Endothelial cell of umbilical vein (primary cell): ENCODE measurements at regions not wholly inside any gene's neighbourhood (a gene's known extent, or its start where the extent isn't known, plus 50 kb on each side); places are given as distances from the start of the nearest gene placed in this dataset.

Source experiments
- BruUV-seq: library from RNA; stranded (reverse); fragments of 400-500 nt; replicated peaks from 2 replicates; lab custom pipeline; 2021; lab: Mats Ljungman, UMichigan
- CTCF ChIA-PET: fragments of 300-600, 350-600 bp; sonication (Branson Sonifier 250); formaldehyde crosslinking; loops from one replicate; lab custom pipeline; 2021; ENCODE audit warnings: antibody characterized with exemption, inconsistent platforms; lab: Charles Lee
- POLR2A ChIA-PET: fragments of 300-600, 350-600 bp; sonication (Branson Sonifier 250); formaldehyde crosslinking; loops from one replicate; lab custom pipeline; 2021; ENCODE audit warnings: antibody characterized with exemption, inconsistent platforms; lab: Charles Lee
- DNase-seq: peaks from one replicate; pipeline ENCODE4 v3.0.0-alpha.2; 2011; ENCODE audit warnings: low read depth, low spot score
- FAIRE-seq: peaks from 2 replicates; lab custom pipeline; 2011; peaks lifted over from hg19 to GRCh38; lab: Jason Lieb, UNC
- H2AFZ ChIP-seq: 2 replicates; pipeline ENCODE4 v1.6.0; 2012; ENCODE audit warnings: low read depth, low read length, control low read depth, inconsistent platforms
- H3K27ac ChIP-seq: 2 replicates; pipeline ENCODE4 v1.5.1; 2011; ENCODE audit warnings: low read depth, mild to moderate bottlenecking, control low read depth, low read length, moderate library complexity; ENCODE audit not compliant: insufficient read depth
- H3K27me3 ChIP-seq, 2 experiments: 2 replicates each; pipeline versions ENCODE4 v1.6.0 to v1.6.1; 2011; ENCODE audit warnings: low read length in 2 of 2, mixed read lengths in 1 of 2; ENCODE audit not compliant: control insufficient read depth in 2 of 2, insufficient read depth in 2 of 2
- H3K36me3 ChIP-seq, 2 experiments: 2 replicates in 1 of 2; 3 replicates in 1 of 2; pipeline ENCODE4 v1.5.1; 2011; ENCODE audit warnings: low read length in 2 of 2, mild to moderate bottlenecking in 1 of 2, moderate library complexity in 1 of 2; ENCODE audit not compliant: control insufficient read depth in 2 of 2, insufficient read depth in 2 of 2; ENCODE audit errors: extremely low read depth in 1 of 2
- H3K4me1 ChIP-seq: 3 replicates; pipeline ENCODE4 v1.5.1; 2011; ENCODE audit warnings: mild to moderate bottlenecking, low read length; ENCODE audit not compliant: control insufficient read depth, insufficient read depth; ENCODE audit errors: extremely low read depth
- H3K4me2 ChIP-seq: 2 replicates; pipeline ENCODE4 v1.6.1; 2011; ENCODE audit warnings: low read length, control low read depth, mixed read lengths; ENCODE audit not compliant: insufficient read depth
- H3K4me3 ChIP-seq, 3 experiments: fragments of 200-600 bp in 1 of 3; sonication (generic), shearing (Covaris generic) in 1 of 3; replicated peaks in 1 of 3; 2 replicates each; pipeline ENCODE4 v1.5.1; 2011 to 2016; ENCODE audit warnings: control low read depth in 3 of 3, low read length in 3 of 3, mild to moderate bottlenecking in 2 of 3, inconsistent platforms in 1 of 3, low read depth in 1 of 3, moderate library complexity in 1 of 3; ENCODE audit not compliant: insufficient read depth in 1 of 3
- H3K79me2 ChIP-seq: 2 replicates; pipeline ENCODE4 v1.6.0; 2012; ENCODE audit warnings: low read length, inconsistent platforms; ENCODE audit not compliant: control insufficient read depth, insufficient read depth
- H3K9ac ChIP-seq: replicated peaks from 2 replicates; pipeline ENCODE3; 2011; ENCODE audit warnings: low read length, control low read depth; ENCODE audit not compliant: insufficient read depth; ENCODE audit errors: extremely low read depth
- H3K9me1 ChIP-seq: replicated peaks from 3 replicates; pipeline ENCODE4 v1.6.0; 2011; ENCODE audit warnings: mild to moderate bottlenecking, low read length; ENCODE audit not compliant: control insufficient read depth, insufficient read depth; ENCODE audit errors: extremely low read depth
- H3K9me3 ChIP-seq: replicated peaks from 2 replicates; pipeline ENCODE4 v1.5.1; 2012; ENCODE audit warnings: low read length, inconsistent platforms; ENCODE audit not compliant: control insufficient read depth, insufficient read depth
- H4K20me1 ChIP-seq: replicated peaks from 2 replicates; pipeline ENCODE3; 2011; ENCODE audit warnings: mild to moderate bottlenecking, low read length; ENCODE audit not compliant: control insufficient read depth, insufficient read depth; ENCODE audit errors: extremely low read depth
- EZH2 ChIP-seq: IDR thresholded peaks from 2 replicates; pipeline ENCODE4 v1.6.1; 2012; ENCODE audit warnings: borderline replicate concordance, low read depth, mild to moderate bottlenecking, moderate library complexity, low read length, inconsistent platforms; ENCODE audit not compliant: severe bottlenecking
- FOS ChIP-seq: IDR thresholded peaks from 2 replicates; pipeline ENCODE4 v1.6.1; 2011; ENCODE audit warnings: mild to moderate bottlenecking, low read length, moderate library complexity, borderline replicate concordance; ENCODE audit not compliant: insufficient read depth
- GATA2 ChIP-seq: IDR thresholded peaks from 2 replicates; pipeline ENCODE4 v1.7.0; 2011; ENCODE audit warnings: low read depth, mild to moderate bottlenecking, moderate library complexity, mixed read lengths, low read length; ENCODE audit not compliant: insufficient read length, insufficient read depth
- JUN ChIP-seq: IDR thresholded peaks from 2 replicates; pipeline ENCODE4 v1.6.1; 2011; ENCODE audit warnings: borderline replicate concordance, low read depth; ENCODE audit not compliant: insufficient read length, insufficient read depth
- MAX ChIP-seq: IDR thresholded peaks from 2 replicates; pipeline ENCODE4 v1.6.1; 2011; ENCODE audit not compliant: insufficient read depth, insufficient read length
- MYC ChIP-seq: IDR thresholded peaks from one replicate; pipeline ENCODE4 v1.6.1; 2011; ENCODE audit warnings: mild to moderate bottlenecking, low read depth, low read length
- POLR2A ChIP-seq: IDR thresholded peaks from 2 replicates; pipeline ENCODE4 v1.6.1; 2012; ENCODE audit warnings: low read depth, mild to moderate bottlenecking, control low read depth, low read length
- POLR2AphosphoS5 ChIP-seq: IDR thresholded peaks from 2 replicates; pipeline ENCODE4 v1.6.1; 2012; ENCODE audit warnings: low read depth, mild to moderate bottlenecking, control low read depth, low read length, moderate library complexity; ENCODE audit not compliant: insufficient read depth
- dilution Hi-C: fragments of 300-500 bp; cut with MboI; formaldehyde crosslinking; loops from one replicate; pipeline ENCODE4 v1.15.0; 2019; ENCODE audit warnings: low sequenced_read_pairs; ENCODE audit not compliant: extremely low pct_ligation_motif_present
- intact Hi-C: fragments of 100-400 bp; cut with micrococcal nuclease; formaldehyde crosslinking; loops from one replicate; pipeline ENCODE4 v1.10.0; 2022
- TF ChIP-seq, protein P1 (sequence below), 2 donors: IDR thresholded peaks; 1 replicate in 1 of 2; 2 replicates in 1 of 2; pipeline ENCODE4 v1.5.1; 2011; ENCODE audit warnings: low read length in 2 of 2, mild to moderate bottlenecking in 2 of 2, moderate library complexity in 2 of 2, control low read depth in 1 of 2, inconsistent platforms in 1 of 2, low read depth in 1 of 2; ENCODE audit not compliant: insufficient read depth in 1 of 2; ENCODE audit errors: extremely low read depth in 1 of 2

DNA sequence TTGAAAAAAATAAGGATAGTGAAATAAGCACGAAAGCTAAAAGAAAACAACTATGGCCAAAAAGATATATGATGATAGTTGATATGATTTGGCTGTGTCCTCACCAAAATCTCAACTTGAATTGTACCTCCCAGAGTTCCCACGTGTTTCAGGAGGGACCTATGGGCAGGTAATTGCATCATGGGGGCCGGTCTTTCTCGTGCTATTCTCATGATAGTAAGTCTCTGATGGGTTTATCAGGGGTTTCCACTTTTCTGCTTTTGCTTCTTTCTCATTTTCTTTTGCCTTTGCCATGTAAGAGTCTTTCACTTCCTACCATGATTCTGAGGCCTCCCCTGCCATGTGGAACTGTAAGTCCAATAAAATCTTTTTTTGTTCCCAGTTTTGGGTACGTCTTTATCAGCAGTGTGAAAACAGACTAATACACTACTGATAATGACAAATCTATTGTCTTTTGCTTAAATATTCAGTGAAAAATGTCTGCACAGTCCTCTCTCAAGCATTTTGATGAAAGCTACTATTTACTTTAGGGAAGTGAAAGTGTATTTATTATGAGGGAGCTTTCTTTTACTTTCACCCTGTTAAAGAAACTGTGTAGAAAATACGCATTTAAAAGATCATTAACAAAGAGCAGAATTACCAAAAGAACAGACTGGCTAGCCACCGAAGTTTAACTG lies 389.1 kb downstream of the HTR1B start:
- H3K79me2 ChIP-seq: no peaks in the 10 kb centered on the region

More for the DNA sequence above, 389.1 kb downstream of the HTR1B start:
- no peak overlapping the region for H3K27ac ChIP-seq
- no peak overlapping the region for H2AFZ ChIP-seq
- intact Hi-C loops: no loop called here
- no peak overlapping the region for H3K4me2 ChIP-seq
- DNase-seq: no peak
- no TSS peak for BruUV-seq
- H3K9me1 ChIP-seq: no peaks in the 10 kb centered on the region
- dilution Hi-C loops: no loop called here
- no peak overlapping the region for H3K4me3 ChIP-seq
- H3K4me1 ChIP-seq: no peaks in the 10 kb centered on the region
- TF ChIP-seq FOS: no peak
- TF ChIP-seq GATA2: no peak
- no peak for TF ChIP-seq POLR2A
- TF ChIP-seq, protein P1, sequence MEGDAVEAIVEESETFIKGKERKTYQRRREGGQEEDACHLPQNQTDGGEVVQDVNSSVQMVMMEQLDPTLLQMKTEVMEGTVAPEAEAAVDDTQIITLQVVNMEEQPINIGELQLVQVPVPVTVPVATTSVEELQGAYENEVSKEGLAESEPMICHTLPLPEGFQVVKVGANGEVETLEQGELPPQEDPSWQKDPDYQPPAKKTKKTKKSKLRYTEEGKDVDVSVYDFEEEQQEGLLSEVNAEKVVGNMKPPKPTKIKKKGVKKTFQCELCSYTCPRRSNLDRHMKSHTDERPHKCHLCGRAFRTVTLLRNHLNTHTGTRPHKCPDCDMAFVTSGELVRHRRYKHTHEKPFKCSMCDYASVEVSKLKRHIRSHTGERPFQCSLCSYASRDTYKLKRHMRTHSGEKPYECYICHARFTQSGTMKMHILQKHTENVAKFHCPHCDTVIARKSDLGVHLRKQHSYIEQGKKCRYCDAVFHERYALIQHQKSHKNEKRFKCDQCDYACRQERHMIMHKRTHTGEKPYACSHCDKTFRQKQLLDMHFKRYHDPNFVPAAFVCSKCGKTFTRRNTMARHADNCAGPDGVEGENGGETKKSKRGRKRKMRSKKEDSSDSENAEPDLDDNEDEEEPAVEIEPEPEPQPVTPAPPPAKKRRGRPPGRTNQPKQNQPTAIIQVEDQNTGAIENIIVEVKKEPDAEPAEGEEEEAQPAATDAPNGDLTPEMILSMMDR (IDR thresholded peaks at IDR 0.05; ENCODE audit: extremely low read depth in 1 of 2, insufficient read depth in 1 of 2, low read depth in 1 of 2, low read length in 2 of 2): no peak
- no peak for TF ChIP-seq MYC
- no peak for TF ChIP-seq MAX
- TF ChIP-seq JUN: no peak
- no peak for TF ChIP-seq EZH2
- TF ChIP-seq POLR2AphosphoS5: no peak
- H3K36me3 ChIP-seq: no peaks in the 10 kb centered on the region
- no peaks in the 10 kb centered on the region for H3K27me3 ChIP-seq
- no peaks in the 10 kb centered on the region for H3K9me3 ChIP-seq
- H3K9ac ChIP-seq: no peak overlapping the region
- POLR2A ChIA-PET: no interaction called here
- CTCF ChIA-PET: interaction anchor here (1.2 kb wide), 1 partner anchor 16 kb away, joined by 3 read pairs; no protein-coding TSS in a partner anchor
- no peak for FAIRE-seq
- H4K20me1 ChIP-seq: no peaks in the 10 kb centered on the region
